ENCODE measurements at regions not wholly inside any gene's neighbourhood (a gene's known extent, or its start where the extent isn't known, plus 50 kb on each side); places are given as distances from the start of the nearest gene placed in this dataset.
A peak's percentile ranks its signal among the peaks of the same experiment; 100 is the strongest.

- DNase-seq = no peak
- H3K27me3 ChIP-seq = no peaks in the 10 kb centered on the region
- no peaks in the 10 kb centered on the region for H3K9me3 ChIP-seq
- no peak for TF ChIP-seq POLR2A (IDR thresholded peaks at IDR 0.05)
- TF ChIP-seq, protein P1, sequence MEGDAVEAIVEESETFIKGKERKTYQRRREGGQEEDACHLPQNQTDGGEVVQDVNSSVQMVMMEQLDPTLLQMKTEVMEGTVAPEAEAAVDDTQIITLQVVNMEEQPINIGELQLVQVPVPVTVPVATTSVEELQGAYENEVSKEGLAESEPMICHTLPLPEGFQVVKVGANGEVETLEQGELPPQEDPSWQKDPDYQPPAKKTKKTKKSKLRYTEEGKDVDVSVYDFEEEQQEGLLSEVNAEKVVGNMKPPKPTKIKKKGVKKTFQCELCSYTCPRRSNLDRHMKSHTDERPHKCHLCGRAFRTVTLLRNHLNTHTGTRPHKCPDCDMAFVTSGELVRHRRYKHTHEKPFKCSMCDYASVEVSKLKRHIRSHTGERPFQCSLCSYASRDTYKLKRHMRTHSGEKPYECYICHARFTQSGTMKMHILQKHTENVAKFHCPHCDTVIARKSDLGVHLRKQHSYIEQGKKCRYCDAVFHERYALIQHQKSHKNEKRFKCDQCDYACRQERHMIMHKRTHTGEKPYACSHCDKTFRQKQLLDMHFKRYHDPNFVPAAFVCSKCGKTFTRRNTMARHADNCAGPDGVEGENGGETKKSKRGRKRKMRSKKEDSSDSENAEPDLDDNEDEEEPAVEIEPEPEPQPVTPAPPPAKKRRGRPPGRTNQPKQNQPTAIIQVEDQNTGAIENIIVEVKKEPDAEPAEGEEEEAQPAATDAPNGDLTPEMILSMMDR (IDR thresholded peaks at IDR 0.05) = no peak
- intact Hi-C loops (cut with DNase I; ENCODE audit: low total_unique reads) = no loop called here
- no peaks in the 10 kb centered on the region for H3K36me3 ChIP-seq
- no peak overlapping the region for H3K27ac ChIP-seq
- no peak overlapping the region for H3K4me3 ChIP-seq
- H3K4me1 ChIP-seq = peaks cover 0 to 10% of the 10 kb centered on the region in 2 donors
Observed at GRCh38 chr17:77798481-77798880, 160.0 kb upstream of the TNRC6C start.

DNA sequence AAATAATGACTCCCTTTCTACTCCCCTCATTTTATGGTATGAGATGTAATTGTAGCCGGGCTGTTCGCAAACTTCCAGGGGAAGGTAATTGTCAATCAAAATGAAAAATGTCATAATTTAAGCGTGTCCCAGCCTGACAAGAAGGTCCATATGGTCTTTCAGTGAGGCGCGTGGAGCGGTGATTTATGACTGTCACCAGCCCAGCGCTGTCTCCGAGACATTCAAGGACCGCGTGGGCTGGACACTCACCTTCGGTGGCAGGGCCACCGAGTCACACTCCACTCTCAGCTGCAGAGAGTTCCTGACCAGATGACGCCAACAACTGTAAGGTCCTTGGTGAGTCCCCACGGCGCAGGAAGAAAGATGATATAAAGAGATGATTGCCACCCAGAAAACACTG lies 157.7 kb upstream of the TNRC6C start:
- intact Hi-C loops (cut with DNase I; ENCODE audit: low total_unique reads) = no loop called here
- no peak for DNase-seq
- no peak overlapping the region for H3K27ac ChIP-seq
- TF ChIP-seq POLR2A (IDR thresholded peaks at IDR 0.05) = no peak
- TF ChIP-seq, protein P1 (IDR thresholded peaks at IDR 0.05) = no peak
- H3K36me3 ChIP-seq = no peaks in the 10 kb centered on the region
- peaks cover 0 to 10% of the 10 kb centered on the region in 2 donors for H3K4me1 ChIP-seq
- no peak overlapping the region for H3K4me3 ChIP-seq
- H3K27me3 ChIP-seq = no peaks in the 10 kb centered on the region
- no peaks in the 10 kb centered on the region for H3K9me3 ChIP-seq

- no peak overlapping the region for H3K27ac ChIP-seq
- intact Hi-C loops (cut with DNase I; ENCODE audit: low total_unique reads) = no loop called here
- DNase-seq = no peak
Observed at GRCh38 chr17:77801545-77802332, 156.8 kb upstream of the TNRC6C start.

GRCh38 chr17:77802333-77802615 lies 156.2 kb upstream of the TNRC6C start:
- no peak for TF ChIP-seq POLR2A (IDR thresholded peaks at IDR 0.05)
- TF ChIP-seq, protein P1 (IDR thresholded peaks at IDR 0.05) = no peak
- Histone ChIP-seq H3K4me1 (peaks cover 0 to 10% of the 10 kb centered on the region in 2 donors), H3K27ac (no peak overlapping the region), H3K4me3 (no peak overlapping the region), H3K36me3 (no peaks in the 10 kb centered on the region), H3K9me3 (no peaks in the 10 kb centered on the region), H3K27me3 (no peaks in the 10 kb centered on the region)
- intact Hi-C loops (cut with DNase I; ENCODE audit: low total_unique reads) = no loop called here
- no peak for DNase-seq

More at GRCh38 chr17:77801545-77802332, 156.8 kb upstream of the TNRC6C start:
- Histone ChIP-seq H3K27me3 (no peaks in the 10 kb centered on the region), H3K4me3 (no peak overlapping the region), H3K4me1 (peaks cover 0 to 10% of the 10 kb centered on the region in 2 donors), H3K9me3 (no peaks in the 10 kb centered on the region), H3K36me3 (no peaks in the 10 kb centered on the region)
- TF ChIP-seq POLR2A (IDR thresholded peaks at IDR 0.05) = no peak
- TF ChIP-seq, protein P1 (IDR thresholded peaks at IDR 0.05) = no peak

DNA sequence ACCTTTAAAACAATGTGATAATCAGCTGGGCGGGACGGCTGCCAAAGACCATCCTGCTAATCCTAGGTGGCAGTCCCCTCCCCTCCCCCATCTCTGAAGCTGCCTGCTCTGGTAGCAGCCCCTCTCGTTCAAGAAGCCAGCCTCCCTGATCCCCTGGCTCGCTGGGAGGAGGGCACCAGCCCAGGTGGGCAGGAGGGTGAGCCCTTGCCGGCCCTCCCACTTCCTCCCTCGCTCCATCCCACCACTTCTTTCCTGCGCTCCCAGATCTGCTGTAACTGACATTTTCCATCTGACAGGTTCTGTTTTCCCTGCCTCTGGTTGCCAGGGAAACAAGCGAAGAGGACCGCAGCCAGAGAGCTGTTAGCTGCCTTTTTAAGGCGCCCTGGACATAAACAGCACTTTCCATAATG lies 155.7 kb upstream of the TNRC6C start:
- no peaks in the 10 kb centered on the region for H3K36me3 ChIP-seq
- DNase-seq = peak; percentile 55 to 76
- H3K9me3 ChIP-seq = no peaks in the 10 kb centered on the region
- TF ChIP-seq, protein P1 (IDR thresholded peaks at IDR 0.05) = no peak
- TF ChIP-seq POLR2A (IDR thresholded peaks at IDR 0.05) = no peak
- H3K4me3 ChIP-seq = no peak overlapping the region
- H3K4me1 ChIP-seq = peaks cover 0 to 10% of the 10 kb centered on the region in 2 donors
- H3K27ac ChIP-seq = peak overlapping the region; percentile 28 to 32
- intact Hi-C loops (cut with DNase I; ENCODE audit: low total_unique reads) = no loop called here
- H3K27me3 ChIP-seq = no peaks in the 10 kb centered on the region
